ENCODE measurements at regions not wholly inside any gene's neighbourhood (a gene's known extent, or its start where the extent isn't known, plus 50 kb on each side); places are given as distances from the start of the nearest gene placed in this dataset.

- no peak for TF ChIP-seq CTCF (IDR thresholded peaks at IDR 0.05)
- TF ChIP-seq EZH2phosphoT487 (IDR thresholded peaks at IDR 0.05; ENCODE audit: borderline replicate concordance, low read depth) = no peak
- no peak for TF ChIP-seq CHD2 (IDR thresholded peaks at IDR 0.05; ENCODE audit: low read length, partially characterized antibody)
- TF ChIP-seq TCF12 (IDR thresholded peaks at IDR 0.05) = no peak
- no peak for TF ChIP-seq SMC3 (IDR thresholded peaks at IDR 0.05; ENCODE audit: low read depth, low read length)
- TF ChIP-seq TAF1 (IDR thresholded peaks at IDR 0.05; ENCODE audit: borderline replicate concordance, low read depth, low read length) = no peak
- no peak for TF ChIP-seq GABPA (IDR thresholded peaks at IDR 0.05; ENCODE audit: low read depth)
- TF ChIP-seq EP300 (IDR thresholded peaks at IDR 0.05; ENCODE audit: borderline replicate concordance in 1 of 2, low read depth in 1 of 2, low read length in 1 of 2) = no peak
- no peak for TF ChIP-seq MXI1 (IDR thresholded peaks at IDR 0.05; ENCODE audit: low read depth, low read length)
- TF ChIP-seq MAX (IDR thresholded peaks at IDR 0.05; ENCODE audit: low read depth) = no peak
- TF ChIP-seq JUND (IDR thresholded peaks at IDR 0.05) = no peak
Observed at GRCh38 chr5:100182402-100182801, 352.8 kb upstream of the FAM174A start.

Measured in SK-N-SH (cell line).